HG03060 (cell line): ENCODE measurements at regions not wholly inside any gene's neighbourhood (a gene's known extent, or its start where the extent isn't known, plus 50 kb on each side); places are given as distances from the start of the nearest gene placed in this dataset.

Source experiments
- ATAC-seq: cut with Tn5 transposase; IDR thresholded peaks from one replicate; pipeline ENCODE4 v1.9.1; 2021; ENCODE audit warnings: low read depth, moderate number of reproducible peaks; ENCODE audit not compliant: unreplicated experiment

GRCh38 chr1:208756339-208756981 is 512.3 kb upstream of the PLXNA2 start:
- no peak for ATAC-seq

- ATAC-seq, result no peak
Observed at GRCh38 chr1:208757846-208758245, 513.7 kb upstream of the PLXNA2 start.

GRCh38 chr1:208759255-208759654 is 515.1 kb upstream of the PLXNA2 start:
- ATAC-seq, result no peak

GRCh38 chr1:208763971-208764370 is 519.8 kb upstream of the PLXNA2 start:
- no peak for ATAC-seq

GRCh38 chr1:208766832-208767231 is 522.6 kb upstream of the PLXNA2 start:
- no peak for ATAC-seq

GRCh38 chr1:208767816-208768215 is 523.6 kb upstream of the PLXNA2 start:
- no peak for ATAC-seq

GRCh38 chr1:208772891-208773290 is 528.7 kb upstream of the PLXNA2 start:
- no peak for ATAC-seq

GRCh38 chr1:208775841-208776240 is 531.7 kb upstream of the PLXNA2 start:
- no peak for ATAC-seq

GRCh38 chr1:208778417-208778816 is 534.2 kb upstream of the PLXNA2 start:
- no peak for ATAC-seq

GRCh38 chr1:208781391-208782045 is 537.3 kb upstream of the PLXNA2 start:
- ATAC-seq, result no peak

GRCh38 chr1:208782186-208782585 is 538.0 kb upstream of the PLXNA2 start:
- ATAC-seq, result no peak

GRCh38 chr1:208785629-208786028 is 541.4 kb upstream of the PLXNA2 start:
- no peak for ATAC-seq

GRCh38 chr1:208787219-208787618 is 543.0 kb upstream of the PLXNA2 start:
- ATAC-seq, result no peak

- no peak for ATAC-seq
Observed at GRCh38 chr1:208788013-208788540, 543.9 kb upstream of the PLXNA2 start.

- no peak for ATAC-seq
Observed at GRCh38 chr1:208791456-208791855, 547.3 kb upstream of the PLXNA2 start.

- no peak for ATAC-seq
Observed at GRCh38 chr1:208793861-208794345, 549.7 kb upstream of the PLXNA2 start.

- no peak for ATAC-seq
Observed at GRCh38 chr1:208799186-208799585, 555.0 kb upstream of the PLXNA2 start.

GRCh38 chr1:208803011-208803811 is 559.0 kb upstream of the PLXNA2 start:
- ATAC-seq, result no peak

GRCh38 chr1:208807446-208808127 is 563.4 kb upstream of the PLXNA2 start:
- ATAC-seq, result no peak

- ATAC-seq, result no peak
Observed at GRCh38 chr1:208808301-208808700, 564.1 kb upstream of the PLXNA2 start.

GRCh38 chr1:208809876-208810275 is 565.7 kb upstream of the PLXNA2 start:
- ATAC-seq, result no peak
